Fibroblast of mammary gland (primary cell): ENCODE measurements at regions not wholly inside any gene's neighbourhood (a gene's known extent, or its start where the extent isn't known, plus 50 kb on each side); places are given as distances from the start of the nearest gene placed in this dataset.

Experiments used
- DNase-seq: peaks from one replicate; pipeline ENCODE4 v3.0.0-alpha.2; 2010; ENCODE audit warnings: low read depth
- H3K4me3 ChIP-seq: 2 replicates; pipeline ENCODE4 v1.5.1; 2011; ENCODE audit warnings: low read depth, mild to moderate bottlenecking, low read length, moderate library complexity; ENCODE audit not compliant: control insufficient read depth
- TF ChIP-seq, protein P1 (sequence below): conservative IDR thresholded peaks from 2 replicates; pipeline ENCODE4 v1.5.1; 2011; ENCODE audit warnings: low read depth, low read length, inconsistent platforms; ENCODE audit not compliant: control insufficient read depth, insufficient read depth

DNA sequence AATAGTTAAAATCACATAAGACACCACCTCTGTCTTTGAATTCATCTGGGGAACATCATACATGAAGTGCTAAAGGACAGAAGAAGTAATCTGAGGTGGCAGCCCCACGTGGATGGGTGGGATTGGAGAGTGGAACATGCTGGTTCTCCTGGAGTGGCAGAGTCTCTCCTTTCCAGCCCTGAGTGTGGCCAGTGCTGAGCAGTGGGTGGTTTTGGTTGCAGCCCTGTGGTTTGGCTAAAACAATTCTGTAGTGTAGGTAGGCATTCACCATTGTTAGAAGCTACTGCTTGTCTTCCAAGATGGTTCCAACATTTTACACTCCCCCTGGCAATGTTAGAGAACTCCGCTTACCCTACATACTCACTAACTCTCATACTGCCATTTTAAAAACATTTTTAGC, 396.4 kb upstream of the MEX3C start:
- TF ChIP-seq, protein P1, sequence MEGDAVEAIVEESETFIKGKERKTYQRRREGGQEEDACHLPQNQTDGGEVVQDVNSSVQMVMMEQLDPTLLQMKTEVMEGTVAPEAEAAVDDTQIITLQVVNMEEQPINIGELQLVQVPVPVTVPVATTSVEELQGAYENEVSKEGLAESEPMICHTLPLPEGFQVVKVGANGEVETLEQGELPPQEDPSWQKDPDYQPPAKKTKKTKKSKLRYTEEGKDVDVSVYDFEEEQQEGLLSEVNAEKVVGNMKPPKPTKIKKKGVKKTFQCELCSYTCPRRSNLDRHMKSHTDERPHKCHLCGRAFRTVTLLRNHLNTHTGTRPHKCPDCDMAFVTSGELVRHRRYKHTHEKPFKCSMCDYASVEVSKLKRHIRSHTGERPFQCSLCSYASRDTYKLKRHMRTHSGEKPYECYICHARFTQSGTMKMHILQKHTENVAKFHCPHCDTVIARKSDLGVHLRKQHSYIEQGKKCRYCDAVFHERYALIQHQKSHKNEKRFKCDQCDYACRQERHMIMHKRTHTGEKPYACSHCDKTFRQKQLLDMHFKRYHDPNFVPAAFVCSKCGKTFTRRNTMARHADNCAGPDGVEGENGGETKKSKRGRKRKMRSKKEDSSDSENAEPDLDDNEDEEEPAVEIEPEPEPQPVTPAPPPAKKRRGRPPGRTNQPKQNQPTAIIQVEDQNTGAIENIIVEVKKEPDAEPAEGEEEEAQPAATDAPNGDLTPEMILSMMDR, result no peak
- H3K4me3 ChIP-seq, result no peak overlapping the region
- no peak for DNase-seq

DNA sequence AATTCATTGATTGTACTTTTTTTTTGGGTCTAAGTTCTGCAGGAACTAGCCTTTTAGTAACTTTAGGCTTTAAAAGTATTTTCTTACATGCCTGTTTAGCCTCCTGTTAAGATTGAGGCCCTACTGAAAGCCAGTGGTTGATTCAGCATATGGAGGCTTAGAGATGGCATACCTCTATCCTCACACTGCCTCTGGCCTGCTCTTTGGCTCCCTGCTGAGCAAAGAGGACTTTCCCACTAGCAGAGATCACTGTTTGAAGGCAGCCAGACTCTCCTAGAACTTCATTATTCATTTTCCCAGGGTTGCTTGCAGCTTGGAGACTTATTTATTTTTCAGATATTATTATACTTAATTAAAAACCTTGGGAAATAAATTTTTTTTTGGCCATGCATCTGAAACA, 405.6 kb upstream of the MEX3C start:
- no peak overlapping the region for H3K4me3 ChIP-seq
- DNase-seq, result no peak
- TF ChIP-seq, protein P1, result no peak

DNA sequence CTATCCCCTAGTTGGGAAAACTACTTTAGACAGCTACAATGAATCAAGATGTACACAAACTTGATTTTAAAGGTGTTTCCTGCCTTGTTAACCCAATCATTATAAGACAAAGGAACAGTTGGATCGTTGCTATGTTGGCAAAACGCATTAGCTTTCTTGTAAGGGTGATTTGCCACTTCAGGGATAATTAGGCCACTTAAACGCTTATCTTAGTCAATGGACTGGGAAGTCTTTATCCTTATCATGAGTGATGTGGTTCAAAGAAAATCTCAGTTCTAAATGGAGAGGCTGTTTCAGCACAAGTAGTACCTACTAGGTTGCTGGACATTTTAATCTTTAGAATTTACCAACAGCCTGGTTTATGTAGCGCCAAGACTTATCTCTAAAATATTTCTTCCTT, 406.1 kb upstream of the MEX3C start:
- TF ChIP-seq, protein P1, result no peak
- H3K4me3 ChIP-seq, result no peak overlapping the region
- DNase-seq, result no peak

DNA sequence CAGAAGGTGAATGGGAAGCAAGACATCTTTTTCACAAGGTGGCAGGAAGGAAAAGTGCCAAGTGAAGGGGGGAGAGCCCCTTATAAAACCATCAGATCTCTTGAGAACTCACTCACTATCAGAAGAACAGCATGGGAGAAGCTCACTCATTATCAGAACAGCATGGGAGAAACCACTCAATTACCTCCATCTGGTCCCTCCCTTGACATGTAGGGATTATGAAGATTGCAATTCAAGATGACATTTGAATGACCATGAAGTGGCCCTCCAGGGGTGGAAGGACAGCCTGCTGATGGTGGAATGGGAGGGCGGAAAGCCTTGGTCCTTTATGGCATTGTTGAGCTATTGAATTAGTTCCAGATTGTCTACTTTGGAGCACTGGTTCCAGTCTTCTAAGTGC, 413.0 kb upstream of the MEX3C start:
- no peak overlapping the region for H3K4me3 ChIP-seq
- TF ChIP-seq, protein P1, result no peak
- no peak for DNase-seq

DNA sequence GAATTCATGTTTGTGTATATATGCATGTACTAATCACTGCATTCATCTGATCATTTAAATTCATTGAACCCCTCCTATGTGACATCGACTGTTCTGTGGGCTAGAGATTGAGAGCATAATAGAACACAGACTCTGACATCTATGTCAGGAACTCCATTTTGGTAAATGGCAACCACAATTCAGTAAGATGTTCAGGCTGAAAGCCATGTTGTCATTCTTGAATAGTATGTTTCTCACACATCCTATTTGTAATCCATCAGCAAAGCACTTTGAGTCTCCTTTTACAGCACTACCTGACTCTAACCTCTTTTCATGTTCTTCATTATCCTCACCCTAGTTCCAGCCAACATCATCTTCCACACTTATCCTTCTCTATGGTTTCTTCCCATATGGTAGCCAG, 413.8 kb upstream of the MEX3C start:
- DNase-seq, result no peak
- H3K4me3 ChIP-seq, result no peak overlapping the region
- TF ChIP-seq, protein P1, result no peak

DNA sequence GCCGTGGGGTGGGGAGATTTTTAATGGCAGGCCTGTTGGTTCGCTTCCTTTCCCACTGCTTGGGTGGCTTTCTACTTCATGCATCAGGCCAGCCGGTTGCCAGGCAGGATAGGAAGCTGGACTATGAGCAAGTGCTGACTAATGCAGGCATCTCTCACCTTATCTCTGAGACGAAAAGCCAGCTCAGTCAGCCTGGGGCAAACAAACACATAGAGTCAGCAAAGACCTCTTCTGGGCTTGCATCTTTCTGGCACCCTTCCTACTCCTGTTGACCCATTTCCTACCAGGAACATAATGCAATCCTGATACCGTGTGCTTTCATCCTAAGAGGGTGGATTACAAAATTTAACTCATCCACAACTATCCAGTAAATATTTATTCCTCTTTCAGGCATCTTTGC, 416.6 kb upstream of the MEX3C start:
- DNase-seq, result peak; percentile 1
- TF ChIP-seq, protein P1, result no peak
- no peak overlapping the region for H3K4me3 ChIP-seq

DNA sequence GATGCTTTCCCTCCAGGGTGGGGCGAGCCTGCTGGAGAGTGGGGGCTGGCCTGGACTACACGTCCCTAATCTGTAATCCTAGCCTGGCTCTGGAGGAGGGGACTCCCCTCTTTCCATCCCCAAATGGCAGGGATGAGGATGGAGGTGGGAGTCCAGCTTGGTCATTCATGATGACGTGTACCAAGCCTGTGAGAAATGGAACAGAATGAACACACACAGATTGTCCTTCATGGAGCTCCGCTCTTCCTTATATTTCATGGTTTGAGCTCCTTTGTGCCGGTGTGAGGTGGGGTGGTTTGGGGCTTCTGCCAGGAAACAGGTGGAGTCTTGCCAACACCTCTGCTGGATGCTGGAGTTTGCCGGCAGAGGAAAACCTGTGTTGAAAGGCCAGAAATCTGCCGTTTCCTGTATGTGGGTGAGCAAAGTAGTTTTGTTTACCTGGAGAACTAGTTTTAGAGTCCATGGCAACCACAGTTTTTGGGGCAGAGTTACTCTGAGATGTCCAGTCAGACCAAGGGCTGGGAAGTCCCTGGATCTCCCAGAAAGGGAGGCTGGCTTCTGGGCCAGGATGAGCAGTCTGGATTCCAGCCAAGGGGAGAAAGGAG, 417.6 kb upstream of the MEX3C start:
- DNase-seq, result no peak
- no peak overlapping the region for H3K4me3 ChIP-seq
- TF ChIP-seq, protein P1, result no peak
